HG02610 (cell line): ENCODE measurements at regions not wholly inside any gene's neighbourhood (a gene's known extent, or its start where the extent isn't known, plus 50 kb on each side); places are given as distances from the start of the nearest gene placed in this dataset.
"Not testable (repeated sequence)": the region's sequence is repeated elsewhere in the genome, so short reads cannot be mapped to it uniquely, and the experiment has no call there.

Source experiments
- ATAC-seq: cut with Tn5 transposase; IDR thresholded peaks from one replicate; pipeline ENCODE4 v1.9.1; 2021; ENCODE audit warnings: mild to moderate bottlenecking, moderate library complexity; ENCODE audit not compliant: unreplicated experiment

DNA sequence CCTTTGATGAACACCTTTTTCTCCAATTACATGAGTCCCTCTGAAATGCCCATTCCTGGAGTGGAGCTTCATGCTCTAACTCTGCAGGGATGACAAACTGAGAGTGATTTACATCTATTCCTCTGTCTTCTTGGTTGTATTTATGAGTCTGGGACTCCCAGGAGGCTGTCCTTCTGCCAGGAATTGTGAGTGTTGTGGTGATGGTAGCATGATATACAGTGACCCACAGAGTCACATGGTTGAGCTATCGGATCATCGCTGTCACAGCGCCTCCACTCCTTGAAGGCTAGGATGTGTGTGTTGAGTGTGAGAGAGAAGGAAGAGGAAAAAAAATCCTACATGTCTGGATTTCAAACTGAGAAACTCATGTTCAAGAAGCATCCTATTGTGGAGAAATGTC is 163.4 kb upstream of the CACNA1E start:
- ATAC-seq, result no peak

DNA sequence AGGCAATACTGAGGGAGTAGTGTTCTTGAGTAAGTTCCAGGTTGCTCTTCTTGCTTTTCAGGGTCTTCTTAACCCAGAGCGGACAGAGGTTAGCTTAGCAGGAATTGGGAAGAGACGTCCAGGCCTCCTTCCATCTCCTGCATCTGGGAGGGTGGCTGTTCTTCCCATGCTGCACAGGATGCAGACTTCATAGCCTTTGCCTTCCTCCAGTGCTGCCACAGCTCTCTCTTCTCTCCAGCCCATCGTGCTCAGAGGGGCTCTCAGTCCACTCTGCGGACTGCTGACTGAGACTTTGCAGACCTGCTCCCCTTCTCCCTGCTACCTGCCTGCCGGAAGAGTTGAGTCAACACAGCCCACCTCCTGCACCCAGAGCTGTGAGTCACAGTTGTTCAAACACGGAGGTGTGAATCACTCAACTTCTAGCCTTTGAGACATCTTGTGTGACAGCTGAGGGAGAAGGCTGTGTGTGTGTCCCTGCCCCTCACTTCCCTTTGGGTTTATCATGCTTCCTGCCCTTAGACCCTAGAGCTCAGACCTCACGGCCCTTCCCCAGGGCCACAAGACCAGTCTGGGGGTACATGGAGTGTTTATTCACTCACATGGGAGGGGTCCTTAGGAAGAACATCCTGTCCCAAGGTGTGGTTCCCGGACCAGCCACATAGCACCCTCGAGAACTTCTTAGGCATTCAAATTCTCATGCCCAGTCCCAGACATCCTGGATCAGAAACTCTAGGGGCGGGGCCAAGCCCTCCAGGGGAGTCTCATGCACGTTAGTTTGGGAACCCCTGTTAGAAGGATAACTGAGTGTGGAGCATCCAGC is 158.3 kb upstream of the CACNA1E start:
- no peak for ATAC-seq

DNA sequence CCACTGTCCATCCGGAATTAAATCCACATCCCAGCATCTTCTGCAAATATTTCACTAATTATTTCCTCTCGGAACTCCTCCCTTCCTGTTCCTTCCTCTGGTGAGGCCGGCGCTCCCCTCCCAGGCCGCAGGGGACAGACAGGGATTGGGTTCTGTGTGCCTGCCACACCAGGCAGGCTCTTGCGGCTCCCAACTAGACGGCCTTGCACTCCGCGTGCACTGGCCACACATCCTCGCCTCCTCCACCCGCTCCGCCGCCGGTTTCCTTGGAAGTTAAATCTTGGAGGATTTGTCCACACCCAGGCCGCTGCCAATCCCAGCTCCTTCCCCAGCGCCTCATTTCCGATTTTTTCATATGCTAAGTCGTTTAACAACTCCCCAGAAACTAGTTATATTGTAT is 157.6 kb upstream of the CACNA1E start:
- ATAC-seq, result not testable (repeated sequence)

DNA sequence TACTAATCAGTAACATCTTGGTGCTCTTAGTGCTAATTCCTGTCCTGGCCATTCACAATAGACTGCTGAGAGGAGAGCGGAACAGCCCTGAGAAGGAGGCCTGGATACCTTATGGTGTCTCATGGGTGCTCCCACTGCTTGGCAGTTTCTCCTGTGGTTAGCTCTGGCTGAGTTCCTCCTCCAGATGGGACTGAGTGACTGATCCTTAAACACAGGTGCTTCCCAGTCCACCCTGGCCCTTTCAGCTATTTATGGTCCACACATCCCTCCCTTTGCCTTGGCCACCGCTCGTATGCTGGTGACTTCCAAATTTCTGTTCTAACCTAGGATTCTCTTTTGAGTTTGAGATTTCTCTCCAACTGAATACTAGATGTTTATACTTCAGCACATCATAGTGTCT is 157.0 kb upstream of the CACNA1E start:
- no peak for ATAC-seq

DNA sequence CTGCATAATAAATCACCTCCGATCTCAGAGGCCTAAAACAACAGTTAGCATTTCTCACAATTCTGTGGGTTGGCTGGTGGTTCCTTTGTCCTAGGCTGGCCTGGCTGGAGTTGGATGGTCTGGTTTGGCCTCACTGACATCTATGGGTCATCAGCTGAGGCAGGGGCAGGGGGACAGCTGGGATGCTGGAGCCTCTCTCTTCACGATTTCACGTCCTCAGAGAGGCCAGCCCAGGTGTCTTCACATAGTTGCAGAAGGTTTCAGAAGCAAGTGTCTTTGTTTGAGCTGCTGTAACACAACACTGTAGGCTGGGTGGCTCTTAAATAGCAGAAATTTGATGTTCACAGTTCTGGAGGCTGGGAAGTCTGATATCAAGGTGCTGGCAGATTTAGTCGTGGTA is 155.5 kb upstream of the CACNA1E start:
- ATAC-seq, result no peak

DNA sequence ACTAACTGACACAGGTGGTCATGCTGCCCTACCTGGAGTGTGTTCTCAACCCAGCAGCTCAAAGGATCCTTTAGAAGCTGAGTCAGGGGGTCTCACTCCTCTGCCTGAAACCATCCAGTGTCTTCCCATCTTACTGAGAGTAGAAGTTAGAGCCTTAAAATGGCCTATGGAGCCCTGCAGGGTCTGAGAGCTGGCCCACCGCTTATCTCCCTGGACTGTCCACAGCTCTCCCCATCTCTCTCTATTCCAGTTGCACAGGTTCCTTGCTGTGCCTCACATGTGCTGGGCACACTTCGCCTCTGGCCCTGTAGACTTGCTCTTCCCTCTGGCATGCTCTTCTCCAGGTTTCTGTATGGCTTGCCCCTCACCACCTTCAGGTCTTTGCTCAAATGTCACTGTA is 148.6 kb upstream of the CACNA1E start:
- no peak for ATAC-seq

DNA sequence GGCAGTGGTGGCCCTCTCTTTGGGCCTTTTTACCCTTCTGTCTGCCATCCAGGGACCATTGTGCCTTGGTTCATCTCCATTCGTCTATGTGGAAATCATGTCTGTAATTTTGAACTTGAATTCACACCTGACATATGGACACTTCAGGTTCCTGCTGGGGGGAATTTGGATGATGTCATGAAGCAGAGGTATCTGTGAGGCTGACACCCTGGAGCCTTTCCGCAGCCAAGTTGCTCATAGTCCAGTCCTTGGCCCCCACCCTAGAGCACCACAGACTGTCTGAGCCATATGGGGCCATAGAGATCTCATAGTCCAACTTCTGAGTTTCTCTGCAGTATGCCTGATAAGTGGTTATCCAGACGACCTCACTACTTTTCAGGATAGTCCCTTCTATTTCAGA is 147.7 kb upstream of the CACNA1E start:
- no peak for ATAC-seq

DNA sequence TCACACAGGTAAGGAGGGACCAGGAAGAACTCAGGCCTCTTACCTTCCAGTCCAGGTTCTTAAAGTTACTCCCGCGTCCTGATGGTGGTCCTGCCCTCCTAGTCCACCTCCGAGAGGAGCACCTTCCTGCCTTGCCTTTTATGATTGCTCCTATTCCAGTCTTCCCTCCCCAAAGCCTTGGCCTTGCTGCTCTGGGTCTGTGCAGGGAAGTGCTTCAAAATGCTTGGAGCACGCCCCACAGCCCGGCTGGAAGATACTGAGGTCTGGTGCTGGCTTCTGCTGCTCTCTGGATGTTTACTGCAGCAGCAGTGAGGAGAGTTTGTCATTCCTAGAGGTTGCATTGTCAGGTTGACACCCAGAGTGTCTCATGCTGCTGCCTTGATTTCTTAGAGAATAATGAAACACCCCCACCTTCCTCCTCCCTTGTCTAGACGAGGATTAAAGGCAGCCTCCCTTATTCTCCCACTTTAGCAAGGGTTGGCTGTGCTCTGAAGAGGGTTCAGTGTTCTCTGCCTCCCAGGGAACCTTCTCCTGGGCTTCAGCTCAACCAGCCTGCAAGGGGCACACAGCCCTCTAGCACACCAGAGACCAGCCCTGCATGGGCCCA is 142.2 kb upstream of the CACNA1E start:
- no peak for ATAC-seq

DNA sequence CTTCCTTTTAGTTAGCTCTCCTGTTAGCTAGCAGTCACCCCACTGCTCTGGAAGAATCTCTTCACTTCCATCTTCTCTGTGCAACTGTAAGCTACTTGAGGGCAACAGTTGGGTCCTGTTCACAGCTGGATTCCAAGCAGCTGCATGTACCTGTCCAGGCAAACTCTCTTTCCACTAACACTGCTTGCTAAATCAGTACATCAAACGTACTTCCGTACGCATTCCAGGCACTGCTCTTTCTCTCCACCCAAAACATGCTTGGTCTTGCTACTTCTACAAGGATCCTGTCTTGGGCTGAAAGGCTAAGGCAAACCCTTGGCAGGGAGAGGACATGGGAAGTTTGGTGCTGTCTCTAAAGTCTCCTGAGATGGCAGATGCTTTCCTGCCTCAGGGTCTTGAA is 139.2 kb upstream of the CACNA1E start:
- ATAC-seq, result no peak

DNA sequence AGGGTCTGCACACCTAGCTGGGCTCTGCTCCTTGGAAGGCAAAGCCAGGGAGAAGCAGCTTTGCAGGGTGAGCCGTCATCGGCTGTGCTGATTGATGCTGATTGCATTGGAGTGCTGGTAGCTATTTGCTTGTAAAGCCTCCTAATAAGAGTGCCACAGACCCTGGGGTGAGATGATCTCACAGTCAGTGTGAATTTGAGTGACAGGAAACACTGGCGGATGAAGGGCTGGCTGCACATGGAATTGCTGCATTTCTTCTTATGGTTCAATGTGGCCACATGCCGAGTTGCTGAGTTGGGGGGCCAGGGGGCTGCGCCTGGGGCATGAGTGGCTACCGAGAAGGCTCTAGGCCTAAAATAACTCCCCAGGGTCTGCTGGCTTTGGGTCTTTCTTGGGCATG is 138.2 kb upstream of the CACNA1E start:
- ATAC-seq, result no peak

DNA sequence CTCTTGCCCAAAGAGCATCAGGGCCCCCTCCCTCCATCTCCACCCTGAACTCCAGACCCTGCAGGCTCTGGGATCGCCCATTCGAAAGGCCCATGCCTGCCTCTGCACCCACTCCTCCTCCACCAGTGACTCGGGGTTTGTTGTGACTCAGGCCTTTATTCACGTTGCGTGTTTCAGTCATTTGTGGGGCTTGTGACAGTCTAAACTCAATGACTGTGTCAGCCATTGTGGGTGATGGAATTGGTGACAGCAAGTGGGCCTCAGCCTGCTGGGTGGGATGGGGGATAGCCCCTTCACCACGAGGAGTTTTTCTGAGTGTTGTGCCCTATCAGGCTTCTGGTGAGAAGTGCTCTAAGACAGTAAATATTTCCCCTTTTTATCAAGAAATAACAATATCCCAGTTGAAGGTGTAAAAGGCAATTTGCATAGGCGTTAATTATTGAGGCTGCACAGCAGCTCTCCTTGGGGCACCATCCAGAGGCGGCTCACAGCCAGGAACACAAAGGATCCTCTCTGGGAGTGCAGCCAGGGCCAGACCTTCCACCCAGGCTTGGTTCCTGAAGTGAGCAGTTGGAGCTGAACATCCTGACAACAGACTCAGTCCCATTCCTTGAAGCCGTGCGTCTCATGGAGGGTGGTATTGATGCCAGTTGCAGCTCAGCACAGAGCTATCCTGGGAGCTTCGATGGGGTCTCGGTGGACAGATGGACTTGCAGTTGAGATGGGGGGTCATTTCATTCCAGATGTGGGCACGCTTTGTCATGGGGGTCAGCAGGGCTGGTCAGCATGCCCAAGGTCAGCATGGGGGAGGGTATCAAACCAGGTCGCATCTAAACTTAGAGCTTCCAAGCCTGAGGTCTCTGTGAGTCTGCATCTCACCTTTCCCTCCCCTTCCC is 135.6 kb upstream of the CACNA1E start:
- ATAC-seq, result no peak

DNA sequence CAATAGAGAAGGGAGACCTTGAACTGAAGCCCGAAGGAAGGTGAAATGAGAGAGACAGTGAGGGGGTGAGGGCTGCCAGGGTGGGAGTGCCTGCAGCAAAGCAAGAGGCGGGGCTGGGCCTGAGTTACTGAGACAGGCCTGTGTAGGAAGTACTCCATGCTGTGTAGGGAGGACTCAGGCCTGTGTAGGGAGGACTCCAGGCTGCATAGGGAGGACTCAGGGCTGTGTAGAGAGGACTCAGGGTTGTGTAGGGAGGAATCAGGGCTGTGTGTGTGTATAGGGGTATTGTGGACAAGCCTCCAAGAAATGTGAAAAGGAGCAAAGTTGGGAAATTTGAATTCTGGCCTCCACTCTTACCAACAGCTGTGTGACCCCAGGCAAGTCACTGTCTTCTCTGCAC is 133.8 kb upstream of the CACNA1E start:
- no peak for ATAC-seq

DNA sequence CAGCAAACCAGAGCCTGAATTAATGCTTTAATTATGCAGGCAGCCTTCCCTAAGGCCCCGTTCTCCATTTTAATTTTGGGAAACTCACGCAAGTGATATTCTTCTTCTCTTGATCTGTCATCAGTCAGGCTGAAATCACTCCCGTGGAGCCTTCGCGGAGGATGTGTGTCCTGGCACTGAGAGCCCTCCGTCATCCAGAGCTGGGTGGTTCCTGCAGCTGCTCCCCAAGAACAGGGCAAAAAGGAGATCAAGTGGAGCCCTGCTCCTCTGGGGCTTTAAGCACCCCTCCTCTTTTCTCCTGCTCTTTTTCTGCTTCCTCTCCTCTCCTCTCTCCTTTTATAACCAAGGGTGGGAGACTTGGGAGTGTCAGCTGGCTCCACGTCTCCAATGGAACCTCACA is 133.2 kb upstream of the CACNA1E start:
- no peak for ATAC-seq

DNA sequence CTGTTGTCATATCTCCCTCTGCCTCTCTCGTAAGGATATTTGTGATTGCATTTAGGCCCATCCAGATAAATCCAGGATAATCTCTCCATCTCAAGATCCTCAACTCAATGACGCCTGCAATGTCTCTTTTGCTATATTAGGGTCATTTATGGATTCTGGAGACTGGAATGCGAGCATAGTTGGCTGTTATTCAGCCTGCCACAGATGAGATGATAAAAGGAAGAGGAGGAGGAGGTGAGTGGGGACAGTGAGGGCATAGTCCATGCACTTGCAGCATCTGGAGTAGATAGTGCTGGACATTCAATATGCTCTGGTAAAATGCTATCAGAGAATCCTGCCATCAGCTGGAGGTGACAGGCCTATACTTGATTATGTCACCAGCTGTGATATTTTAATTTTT is 131.6 kb upstream of the CACNA1E start:
- ATAC-seq, result no peak

DNA sequence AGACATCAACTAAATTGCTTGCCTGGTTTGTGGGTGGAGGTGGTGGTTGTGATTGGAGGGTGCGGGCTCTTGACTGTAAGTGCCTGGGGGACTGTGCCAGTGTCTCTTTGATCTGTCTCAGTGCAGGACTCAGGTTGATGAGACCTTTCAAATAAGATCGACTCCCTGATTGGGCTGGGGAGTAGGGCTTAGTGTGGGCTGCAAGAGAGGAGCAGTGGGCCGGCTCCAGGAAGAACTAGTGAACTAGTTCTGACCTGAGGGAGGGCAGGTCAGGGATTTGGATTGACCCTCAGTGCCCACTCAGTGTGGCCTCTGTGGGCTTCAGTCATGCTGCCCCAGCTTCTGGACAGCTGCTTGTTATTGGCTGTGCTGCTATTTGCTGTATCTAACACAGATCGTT is 130.6 kb upstream of the CACNA1E start:
- ATAC-seq, result no peak

DNA sequence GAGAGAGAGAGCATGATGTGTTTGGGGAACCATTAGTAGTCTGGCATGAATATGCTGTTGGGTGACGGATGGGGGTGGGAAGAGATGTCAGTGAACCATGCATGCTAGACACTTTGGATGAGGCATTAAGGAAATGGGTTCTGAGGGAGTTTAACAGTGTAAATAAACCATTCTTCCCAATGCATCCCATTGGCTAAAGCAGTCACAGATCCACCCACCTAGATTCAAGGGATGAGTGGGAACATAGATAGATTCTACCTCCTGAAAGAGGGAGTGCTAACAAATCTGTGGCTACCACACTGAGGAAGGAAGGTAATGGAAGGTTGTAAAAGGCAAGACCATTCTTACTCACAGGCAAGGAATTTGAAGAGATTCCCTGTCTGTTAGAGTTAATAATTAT is 129.8 kb upstream of the CACNA1E start:
- no peak for ATAC-seq

DNA sequence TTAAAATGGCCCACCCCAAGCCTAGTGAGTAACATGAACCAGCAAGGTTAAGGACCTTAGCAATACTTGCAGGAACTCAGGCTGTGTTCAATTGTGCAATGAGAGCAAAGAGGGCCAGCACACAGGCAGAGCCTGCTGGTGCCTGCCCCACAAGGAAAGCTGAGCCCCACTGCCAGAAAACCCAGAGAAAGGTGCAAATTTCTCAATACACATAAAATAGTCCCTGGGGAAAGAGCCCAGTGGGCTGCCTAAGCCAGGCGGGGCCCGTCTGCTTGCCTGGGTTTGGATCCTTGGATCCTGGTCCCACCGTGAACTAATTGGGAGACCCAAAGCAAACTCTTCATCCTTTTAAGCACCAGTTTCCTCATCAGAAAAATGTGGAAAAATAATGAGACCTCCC is 128.5 kb upstream of the CACNA1E start:
- no peak for ATAC-seq

DNA sequence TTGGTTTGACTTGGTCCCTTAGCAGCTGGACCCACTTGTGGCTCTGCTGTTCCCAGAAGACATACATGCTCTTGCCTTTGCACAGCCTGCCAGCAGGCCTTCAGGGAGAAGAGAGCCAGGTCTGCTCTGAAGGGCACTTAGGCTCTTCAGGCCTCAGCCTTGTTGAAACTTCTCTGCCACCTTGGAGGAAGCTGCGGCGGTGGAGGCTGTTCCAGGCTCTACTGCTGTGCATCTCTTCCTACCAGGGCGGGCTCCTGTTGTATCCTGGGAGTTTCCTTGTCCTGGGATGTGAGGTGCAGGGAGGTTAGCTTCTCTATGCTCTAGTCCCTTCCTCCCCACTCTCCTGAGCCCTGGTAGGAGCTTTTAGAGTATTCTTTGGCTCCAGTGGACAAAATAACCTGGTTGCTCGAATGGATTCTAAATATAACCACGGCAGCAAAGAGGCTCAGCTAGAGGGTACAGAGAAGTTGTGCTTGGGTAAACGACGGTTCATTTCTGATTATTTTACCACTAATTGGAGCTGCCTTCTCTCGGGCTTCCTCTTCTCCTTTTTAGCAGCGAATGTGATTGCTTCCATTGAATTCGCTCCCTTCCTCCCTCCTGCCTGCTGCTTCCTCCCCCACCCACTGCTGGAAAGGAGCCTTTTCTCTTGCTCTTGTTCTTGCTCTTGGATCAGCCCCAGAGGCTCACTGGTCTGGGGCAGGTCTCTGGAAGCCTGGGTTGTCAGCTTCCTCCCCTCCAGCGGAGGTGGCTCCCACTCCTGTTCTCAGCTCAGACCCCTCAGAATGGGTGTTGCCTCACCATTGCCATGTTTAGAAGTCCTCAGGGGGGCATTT is 126.6 kb upstream of the CACNA1E start:
- ATAC-seq, result no peak

DNA sequence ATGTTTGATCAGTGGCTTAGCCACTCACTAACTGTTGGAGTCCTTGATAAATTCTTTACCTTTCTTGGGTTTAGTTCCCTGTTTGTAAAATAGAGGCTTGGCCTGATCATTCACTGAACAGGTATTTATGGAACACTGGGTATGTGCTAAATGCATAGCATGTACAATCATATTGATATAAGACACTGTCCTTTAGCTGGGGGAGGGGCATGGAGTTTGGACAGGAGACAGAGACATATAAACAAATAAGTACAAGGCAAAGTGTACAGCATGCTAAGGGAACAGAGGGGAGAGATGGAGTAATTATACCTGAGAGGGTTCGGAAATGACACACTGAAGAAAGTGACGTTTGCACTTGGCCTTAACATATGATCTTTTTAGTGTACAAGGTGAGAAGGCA is 124.3 kb upstream of the CACNA1E start:
- no peak for ATAC-seq

DNA sequence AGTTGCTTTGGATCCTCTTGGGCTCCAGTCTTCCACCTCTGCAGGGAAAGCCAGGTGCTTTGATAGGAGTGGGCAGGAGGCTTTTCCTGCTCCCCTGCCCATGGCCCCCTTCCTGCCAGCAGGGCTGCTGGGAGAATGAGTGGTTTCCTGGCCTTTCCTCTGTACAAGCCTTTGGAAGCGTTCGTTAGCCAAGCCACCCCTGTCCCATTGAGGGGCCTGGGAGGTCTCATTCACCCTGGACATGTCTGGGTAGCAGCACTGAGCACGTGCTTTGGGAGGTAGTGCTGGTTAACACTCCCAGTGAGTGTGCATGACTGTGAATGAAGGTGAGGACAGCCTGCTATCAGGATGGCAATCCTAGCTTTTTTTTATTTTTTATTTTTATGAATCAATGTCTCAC is 118.5 kb upstream of the CACNA1E start:
- ATAC-seq, result no peak

DNA sequence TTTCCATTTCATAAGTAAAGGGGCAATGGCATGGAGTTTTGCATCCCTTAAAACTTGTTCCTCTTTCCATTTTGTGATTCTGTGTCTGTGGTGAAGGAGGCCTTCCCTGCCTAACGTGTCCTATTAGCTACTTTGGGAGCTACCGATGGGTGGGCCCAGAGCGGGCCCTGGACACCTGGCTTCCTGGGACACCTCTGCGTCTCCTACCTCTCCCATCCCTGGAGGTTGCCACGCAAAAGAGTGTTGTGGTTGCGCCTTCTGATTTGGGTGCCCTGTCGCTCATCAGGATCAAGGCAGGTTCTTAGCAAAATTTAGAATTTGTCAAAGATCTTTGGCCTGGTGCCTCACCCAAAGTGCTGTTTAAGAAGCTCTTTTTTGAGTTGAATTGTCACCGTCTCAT is 116.4 kb upstream of the CACNA1E start:
- no peak for ATAC-seq
